COR-L47 (cell line): ENCODE measurements at regions not wholly inside any gene's neighbourhood (a gene's known extent, or its start where the extent isn't known, plus 50 kb on each side); places are given as distances from the start of the nearest gene placed in this dataset.

Experiments used
- DNase-seq: peaks from one replicate; lab custom pipeline; 2025; lab: John Stamatoyannopoulos, UW

DNA sequence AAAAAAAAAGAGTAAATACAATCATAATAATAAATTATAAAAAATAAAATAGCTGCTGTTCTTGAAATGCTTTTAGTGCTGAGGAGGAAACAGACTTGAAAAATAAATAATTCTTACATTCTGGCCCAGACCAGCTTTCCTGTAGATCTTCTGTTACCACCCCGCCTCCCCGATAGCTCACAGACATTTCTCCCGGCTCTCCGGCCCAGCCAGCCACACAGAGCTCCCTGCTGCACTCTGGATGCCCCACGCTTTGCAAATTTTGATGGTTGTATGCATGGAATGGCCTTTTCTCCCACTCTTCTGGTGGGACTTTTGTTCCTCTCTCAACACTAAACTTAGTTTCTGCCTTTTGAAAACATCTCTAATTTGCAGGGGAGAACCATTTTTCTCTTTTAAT is 249.3 kb downstream of the ATP23 start:
- no peak for DNase-seq

DNA sequence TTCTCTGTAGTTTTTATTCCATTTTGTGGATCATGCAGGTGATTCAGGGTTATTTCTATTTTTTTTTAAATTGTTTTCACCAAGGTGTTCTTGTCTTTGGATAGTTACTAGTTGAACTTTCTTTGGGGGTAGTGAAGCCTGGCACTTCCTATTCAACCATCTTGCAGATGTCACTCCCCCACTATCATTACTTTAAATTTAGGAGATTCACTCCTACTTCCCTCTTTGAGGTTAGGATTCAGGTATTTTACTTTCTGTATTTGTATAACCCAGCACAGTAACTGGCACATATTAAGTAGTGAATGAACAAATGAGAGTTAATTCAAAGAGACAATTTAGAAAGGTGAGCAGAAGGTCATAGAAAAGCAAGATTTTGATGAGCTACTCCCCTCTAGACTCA is 255.6 kb downstream of the ATP23 start:
- no peak for DNase-seq

DNA sequence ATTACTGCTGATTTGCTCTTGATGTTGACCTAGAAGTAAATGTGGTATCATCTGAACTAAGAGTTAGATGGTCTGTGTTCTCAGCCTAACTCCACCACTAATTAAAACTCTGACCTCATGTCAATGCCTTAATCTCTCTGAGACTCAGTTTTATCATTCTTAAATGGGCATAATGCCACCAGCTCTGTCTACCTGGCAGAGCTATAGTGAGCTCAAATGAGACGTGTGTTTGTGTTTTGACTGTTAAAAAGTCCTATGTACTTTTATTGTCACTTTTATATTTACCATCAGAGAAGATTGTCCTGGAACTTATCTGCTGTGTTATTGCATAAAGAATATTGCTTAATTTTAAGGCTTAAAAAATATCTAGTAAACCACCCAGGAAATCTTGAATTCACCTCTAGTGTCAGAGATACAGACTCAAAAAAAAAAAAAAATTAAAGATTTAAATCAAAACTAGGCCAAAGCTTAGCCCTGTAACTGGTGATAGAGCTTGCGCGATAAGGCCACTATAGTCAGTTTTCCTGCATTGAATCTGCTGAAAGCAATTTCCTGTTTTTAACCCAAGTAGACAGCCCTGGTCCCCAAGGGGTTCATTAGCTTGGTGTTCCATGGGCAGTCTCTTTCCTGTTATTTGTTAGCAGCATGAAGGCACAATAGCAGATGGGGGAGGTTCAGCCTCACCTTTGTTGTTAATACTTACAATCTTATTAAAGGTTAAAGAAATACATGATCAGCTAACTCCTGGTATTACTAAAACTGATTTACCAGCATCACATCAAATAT is 261.8 kb downstream of the ATP23 start:
- no peak for DNase-seq

DNA sequence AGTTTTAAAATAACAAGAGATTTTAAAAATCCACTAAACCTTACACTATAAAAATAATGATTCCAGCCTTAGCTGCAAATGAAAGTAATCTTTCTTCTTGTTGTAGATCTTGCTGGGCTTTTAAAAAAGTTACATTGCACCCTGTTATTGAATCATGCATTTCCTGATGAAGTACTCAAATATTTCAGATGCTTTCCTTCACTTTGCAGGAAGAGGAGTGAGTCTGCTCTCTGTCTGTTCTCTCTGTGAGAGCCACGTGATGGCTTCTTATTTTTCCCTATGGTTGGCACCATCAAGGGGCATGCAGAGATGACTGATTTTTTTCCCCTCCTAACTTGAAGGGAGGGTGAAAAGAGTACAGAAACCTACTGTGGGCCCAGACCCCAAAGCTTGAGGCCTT is 262.7 kb downstream of the ATP23 start:
- no peak for DNase-seq

DNA sequence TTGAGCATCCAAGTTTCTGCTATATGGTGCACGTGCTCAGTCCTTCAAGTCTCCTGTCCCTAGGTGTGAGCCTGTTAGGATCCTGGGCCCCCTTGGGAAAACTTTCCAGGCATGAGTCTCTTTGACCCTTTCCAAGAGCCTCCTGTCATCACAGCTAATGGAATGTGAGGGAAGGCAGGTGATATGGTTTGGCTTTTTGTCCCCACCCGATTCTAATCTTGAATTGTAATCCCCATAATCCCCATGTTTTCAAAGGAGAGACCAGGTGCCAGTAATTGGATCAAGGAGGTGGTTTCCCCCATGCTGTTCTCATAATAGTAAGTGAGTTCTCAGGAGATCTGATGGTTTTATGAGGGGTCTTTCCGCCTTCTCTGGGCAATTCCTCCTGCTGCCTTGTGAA is 265.5 kb downstream of the ATP23 start:
- DNase-seq, result no peak

DNA sequence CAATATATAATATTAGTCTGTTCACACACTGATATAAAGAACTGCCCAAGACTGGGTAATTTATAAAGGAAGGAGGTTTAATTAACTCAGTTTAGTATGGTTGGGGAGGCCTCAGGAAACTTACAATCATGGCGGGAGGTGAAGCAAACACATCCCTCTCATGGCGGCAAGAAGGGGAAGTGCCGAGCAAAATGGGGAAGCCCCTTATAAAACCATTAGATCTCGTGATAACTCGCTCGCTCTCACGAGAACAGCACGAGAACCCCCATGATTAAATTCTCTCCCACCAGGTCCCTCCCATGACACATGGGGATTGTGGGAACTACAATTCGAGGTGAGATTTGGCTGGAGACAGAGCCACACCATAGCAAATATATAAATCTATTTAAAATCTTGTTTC is 269.8 kb downstream of the ATP23 start:
- no peak for DNase-seq

DNA sequence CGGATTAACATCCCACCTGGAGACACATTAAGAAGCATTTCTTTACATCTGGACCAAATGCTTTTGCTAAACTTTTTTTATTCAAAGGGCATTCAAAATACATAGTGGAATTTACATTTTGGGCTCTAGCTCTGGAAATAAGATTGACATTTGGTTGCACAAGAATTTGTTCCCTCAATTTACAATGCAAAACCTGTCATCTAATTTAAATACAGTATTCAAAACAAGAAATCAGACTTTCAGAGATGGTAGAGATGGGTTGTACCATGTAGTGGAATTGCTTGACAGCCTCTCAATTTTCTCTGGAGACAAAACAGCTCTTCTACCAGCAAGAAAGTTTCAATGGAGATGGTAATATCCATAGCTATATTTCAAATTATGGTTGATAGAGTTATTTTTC is 275.8 kb downstream of the ATP23 start:
- DNase-seq, result no peak

DNA sequence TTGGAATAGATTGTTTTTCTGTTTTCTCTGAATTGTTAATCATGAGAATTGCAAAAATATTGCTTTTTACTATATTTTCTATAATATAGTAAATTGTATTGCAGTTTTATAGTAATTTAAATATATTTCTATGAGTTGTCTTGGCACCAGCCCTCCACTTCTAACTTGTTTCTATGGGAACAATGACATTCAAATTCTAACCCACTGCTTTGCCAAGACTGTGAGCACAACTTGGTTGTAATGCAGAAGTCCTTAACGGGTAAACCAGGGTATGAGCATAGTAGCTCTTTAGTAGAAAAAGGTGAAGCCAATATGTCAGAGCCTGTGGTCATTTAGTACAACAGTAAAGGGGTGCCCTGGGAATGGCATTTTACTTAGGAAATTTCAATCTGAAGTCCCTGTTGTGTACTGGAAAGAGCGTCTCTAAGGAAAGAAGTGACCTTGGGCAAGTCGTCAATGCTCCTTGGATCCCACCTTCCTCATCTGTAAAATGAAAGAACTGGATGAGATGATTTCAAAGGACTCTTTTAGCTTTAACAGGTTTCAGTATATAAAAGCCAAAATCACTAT is 283.3 kb downstream of the ATP23 start:
- DNase-seq, result no peak

DNA sequence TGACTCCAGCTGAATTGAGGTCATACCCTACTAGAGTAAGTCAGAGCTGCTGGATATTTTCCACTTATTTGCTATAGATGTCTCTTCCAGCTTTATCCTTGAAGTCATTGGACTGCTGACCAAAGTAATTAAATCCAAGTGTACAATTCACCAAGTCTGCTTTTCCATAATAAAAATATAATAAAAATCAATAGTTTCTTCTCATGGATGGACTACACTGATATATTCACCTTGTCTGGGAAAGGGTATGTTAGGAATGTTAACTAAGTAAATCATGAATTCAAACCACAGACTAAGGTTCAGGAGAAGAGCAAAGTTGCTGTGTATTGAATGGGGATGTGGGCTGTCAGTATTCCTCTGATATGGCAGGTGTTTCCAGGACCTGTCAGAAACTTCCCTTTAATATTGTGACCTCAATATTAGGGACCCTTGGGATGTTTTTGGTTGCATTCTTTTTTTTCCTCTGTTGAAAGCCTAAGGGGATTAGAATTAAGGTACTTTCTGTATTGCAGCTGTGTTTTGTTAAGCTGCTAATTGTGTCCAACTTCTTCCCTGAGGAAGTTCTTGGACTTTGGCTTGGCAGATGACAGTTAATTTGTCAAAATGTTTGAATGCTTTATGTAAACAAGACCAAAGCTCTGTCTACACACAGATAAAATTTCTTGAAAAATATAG is 284.0 kb downstream of the ATP23 start:
- no peak for DNase-seq

DNA sequence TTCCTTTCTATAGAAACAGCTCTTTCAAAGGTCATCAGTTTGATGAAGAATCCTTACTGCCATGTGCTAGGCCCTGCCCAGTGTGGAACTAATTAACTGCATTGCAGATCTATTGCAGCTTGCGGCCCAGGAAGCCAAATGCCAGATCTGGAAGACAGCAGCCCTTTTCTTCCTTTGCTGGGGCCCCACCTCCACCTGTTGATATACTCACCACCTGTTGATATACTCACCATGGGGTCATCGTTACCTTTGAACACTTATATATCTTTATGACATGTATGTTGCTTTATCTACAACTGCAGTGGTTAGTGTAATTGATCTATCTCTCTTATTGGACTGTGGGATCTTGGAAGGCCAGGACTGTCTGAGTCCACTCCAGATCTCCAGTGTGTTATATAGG is 292.5 kb downstream of the ATP23 start:
- no peak for DNase-seq

DNA sequence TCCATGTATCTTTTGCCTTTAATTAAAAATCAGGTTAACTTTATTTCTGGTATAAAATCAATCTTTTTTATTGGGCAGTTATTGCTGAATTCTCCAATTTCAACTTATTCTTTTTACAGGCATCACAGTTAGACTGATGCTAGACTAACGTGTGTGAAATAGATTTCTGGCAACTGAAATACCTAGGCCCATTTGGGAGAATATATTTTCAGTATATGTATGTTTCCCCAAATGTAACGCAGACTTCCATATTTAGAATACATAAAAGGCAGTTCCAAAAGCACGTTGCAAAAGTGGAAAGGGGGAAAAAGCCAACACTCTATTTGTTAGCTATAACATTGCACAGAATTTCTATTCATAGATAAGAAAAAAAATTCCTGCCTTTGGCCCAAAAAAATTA is 297.0 kb downstream of the ATP23 start:
- no peak for DNase-seq

DNA sequence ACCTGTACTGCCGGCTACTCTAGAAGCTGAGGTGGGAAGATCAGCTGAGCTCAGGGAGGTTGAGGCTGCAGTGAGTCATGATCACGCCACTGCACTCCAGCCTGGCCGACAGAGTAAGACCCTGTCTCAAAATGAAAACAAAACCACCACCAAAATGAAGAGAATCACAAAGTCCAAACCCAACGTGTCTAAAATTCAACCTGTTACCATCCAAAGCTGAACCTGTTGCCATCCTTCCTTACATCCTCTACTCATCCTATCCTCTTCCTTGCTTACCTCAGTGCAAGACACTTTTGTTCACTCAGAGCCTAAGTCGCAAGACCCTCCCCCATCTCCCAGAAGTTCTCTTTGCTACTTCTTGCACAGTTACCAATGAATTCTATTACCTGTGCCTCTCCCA is 299.7 kb downstream of the ATP23 start:
- no peak for DNase-seq

DNA sequence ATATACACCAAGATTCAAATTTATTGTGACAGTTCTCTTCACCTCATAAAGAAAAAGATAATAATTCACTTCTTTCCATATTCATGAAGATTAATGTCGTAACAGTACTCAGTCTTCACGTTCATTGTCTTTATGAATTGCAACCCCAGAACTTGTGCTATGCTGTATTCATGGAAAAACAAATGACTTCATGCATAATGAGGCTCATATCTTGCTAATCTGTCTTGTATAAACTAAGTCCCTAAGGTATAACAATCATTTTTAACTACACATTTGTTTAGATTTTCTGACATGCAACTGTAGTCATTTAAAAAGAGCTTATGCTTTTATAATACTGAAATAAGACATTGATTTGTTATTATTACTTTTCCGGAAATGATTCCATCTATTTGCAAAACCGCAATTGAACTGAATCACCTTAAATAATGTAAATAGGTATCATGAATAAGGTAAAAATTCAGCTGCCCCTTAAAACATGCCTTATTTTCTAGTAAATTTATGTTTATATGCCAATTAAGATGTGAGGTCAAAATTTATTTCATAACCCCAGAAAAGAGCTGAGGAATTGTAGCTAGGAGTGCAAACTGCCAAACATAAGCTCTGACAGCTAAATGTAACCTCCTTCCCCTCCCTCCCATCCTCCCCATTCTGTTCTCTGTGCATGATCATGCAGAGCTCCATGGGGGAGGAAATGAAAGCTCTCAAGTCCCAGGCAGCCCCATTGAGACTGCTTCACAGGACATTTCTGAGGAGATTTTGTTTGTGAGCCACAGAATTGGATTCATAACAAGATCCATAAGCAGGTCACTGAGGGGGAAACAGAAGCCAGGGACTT is 301.6 kb downstream of the ATP23 start:
- DNase-seq, result no peak

DNA sequence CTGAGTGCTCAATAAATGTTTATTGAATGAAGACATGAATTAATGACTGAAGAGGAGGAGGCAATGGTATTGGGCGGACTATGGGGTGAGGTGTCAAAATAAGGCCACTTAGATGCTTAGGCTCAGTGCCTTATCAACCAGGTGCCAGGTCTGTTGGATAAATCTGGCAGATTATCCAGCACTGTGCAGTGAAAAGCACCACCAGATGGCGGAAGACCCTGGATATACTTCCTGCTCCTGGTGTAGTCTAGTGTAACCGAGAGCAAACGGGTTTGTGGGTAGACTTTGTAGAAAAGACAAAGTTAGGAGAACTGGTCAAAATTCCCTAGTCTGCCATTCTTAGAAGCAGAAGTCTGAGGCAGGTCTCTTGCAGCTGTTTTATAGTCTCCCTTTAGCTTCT is 306.3 kb downstream of the ATP23 start:
- no peak for DNase-seq

DNA sequence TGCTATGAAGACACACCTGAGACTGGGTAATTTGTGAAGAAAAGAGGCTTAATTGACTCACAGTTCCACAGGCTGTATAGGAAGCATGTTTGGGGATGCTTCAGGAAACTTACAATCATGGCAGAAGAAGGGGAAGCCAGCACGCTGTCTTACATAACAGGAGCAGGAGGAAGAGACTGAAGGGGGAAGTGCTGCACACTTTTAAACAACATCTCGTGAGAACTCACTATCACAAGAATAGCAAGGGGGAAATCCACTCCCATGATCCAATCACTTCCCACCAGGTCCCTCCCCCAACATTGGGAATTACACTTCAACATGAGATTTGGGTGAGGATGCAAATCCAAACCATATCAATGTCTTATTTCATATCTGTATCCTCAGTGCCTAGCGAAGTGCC is 307.2 kb downstream of the ATP23 start:
- no peak for DNase-seq

DNA sequence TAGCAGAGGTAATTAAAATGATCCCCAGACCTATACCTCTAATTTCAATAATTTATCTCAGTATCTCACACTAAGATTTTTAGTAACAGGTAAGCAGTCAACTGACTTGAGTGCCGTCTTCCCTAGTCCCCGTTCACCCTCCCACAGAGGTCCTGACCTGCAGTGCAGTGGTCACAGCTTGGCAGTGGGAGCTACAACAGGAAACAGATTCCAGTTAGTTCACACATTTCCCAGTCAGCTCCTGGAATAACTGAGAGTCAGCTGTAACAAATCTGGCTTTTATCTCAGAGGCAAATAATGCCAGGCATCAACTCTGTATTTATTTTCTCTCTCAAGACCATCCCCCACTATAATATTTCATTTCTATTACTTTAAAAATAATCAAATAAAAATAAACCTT is 308.2 kb downstream of the ATP23 start:
- DNase-seq, result no peak

DNA sequence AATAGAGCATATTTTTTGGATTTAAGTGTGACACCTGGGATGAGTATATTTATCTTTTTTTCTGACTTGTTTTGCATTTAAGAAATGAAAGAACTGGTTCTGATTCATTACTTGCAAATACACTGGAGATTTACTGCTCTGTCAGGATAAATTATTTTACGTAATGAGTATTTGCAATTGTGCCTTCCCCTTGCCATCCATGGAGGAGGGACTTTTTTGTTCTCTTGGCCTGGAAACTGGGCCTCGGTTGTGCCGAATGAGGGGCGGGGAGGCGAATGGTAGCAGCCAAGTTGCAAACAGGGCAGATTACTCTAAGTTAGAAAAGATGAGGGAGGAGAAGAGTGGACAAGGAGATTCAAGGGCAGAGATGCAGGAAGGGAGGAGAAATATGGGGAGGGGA is 308.7 kb downstream of the ATP23 start:
- no peak for DNase-seq

DNA sequence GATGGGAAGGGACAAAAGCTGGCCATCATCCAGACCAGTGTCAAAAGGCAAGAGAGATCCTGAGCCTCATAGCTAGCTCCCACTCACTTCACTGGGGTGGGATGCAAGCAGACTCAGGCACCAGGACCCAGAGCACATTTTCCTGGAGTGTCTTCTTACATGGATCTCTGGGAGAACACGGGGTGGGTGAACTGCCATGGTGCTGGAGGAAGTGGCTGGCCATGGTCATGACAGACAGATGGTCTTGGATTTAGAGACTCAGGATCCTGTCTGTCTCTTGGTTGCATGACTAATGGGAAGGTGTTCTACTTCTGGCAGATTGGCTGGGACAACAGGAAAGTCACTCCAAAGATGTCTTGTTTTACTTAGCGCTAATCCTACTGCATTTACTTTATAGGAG is 311.5 kb downstream of the ATP23 start:
- no peak for DNase-seq

DNA sequence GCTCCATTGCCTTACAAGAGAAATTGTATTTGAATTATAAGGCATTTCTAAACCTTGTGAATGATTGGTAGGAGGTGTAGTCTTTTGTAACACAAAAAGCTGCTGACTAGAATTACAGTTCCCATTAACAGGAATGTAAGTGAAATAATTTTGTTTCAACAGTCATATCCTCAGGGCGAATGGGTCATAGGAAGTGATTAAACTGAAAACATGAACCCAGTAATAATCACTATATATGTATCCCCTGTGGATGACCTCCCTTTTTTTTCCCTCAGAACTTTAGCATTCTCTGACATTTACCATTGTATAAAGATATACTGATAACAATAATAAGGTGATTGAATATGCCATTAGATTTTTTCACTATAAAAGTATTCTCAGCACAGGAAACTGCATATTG is 312.3 kb downstream of the ATP23 start:
- DNase-seq, result no peak

DNA sequence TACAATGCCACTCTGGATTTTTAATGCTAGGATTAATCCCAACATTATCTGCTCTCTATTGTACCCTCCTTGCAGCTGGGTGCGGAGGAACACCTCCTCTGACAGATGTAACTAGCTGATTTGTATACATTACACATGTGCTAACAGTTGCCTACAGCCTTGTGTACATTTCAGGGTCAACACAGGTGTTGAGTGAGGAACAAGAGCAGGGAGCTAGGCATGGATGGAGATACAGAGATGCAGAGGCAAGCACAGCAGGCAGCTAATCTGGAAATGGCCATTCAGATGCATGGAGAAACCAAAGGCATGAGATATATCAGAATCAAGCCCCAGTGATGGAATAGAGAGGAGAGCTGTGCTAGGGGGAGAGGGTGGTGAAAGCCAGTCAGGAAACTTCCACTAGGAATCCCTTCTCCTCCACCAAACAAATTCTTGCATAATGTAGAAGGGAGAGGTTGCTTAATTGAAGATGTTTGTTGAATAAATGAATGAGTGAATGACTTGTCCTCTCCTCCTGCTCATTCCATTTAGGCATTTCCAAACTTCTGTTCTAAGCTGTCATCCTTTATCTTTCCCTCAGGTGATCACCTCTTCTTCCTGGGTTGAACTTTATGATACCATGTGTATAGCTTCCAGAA is 313.2 kb downstream of the ATP23 start:
- DNase-seq, result no peak

DNA sequence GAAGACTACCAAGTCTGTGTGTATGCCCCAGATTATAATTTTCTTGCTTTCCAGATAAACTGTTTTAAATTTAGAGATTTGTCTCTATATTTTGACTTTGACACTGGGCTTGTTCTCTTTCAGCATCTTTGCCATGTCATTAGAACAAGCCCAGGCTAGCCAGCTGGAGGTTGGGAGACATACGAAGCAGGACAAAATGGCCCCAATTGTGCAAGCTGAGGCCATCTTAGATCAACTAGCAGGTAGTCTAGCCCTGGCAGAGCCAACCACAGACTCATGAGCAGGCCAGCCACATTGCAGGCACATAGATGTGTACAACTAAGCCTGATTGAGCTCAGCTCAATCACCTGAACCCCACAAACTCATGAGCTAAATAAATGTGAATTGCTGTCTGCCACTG is 321.4 kb downstream of the ATP23 start:
- DNase-seq, result no peak

DNA sequence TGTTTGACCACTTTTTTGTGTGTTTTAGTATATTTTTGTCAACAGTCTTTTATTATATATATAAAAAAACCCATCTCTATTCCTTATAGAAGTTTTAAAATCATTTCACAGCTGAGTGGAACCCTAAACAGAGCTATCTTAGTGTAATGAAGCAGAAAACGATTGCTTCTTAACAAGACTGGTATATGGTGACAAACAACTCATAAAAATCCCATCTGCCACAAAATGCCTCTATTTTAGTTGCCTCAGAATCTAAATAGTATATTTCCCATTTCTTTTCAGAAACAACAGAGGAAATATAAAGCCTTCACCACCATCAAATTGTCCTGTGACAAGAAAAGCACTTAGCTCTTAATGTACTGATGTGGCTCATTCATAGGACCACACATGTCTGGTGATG is 322.4 kb downstream of the ATP23 start:
- no peak for DNase-seq
